ENCODE measurements at regions not wholly inside any gene's neighbourhood (a gene's known extent, or its start where the extent isn't known, plus 50 kb on each side); places are given as distances from the start of the nearest gene placed in this dataset.

DNA sequence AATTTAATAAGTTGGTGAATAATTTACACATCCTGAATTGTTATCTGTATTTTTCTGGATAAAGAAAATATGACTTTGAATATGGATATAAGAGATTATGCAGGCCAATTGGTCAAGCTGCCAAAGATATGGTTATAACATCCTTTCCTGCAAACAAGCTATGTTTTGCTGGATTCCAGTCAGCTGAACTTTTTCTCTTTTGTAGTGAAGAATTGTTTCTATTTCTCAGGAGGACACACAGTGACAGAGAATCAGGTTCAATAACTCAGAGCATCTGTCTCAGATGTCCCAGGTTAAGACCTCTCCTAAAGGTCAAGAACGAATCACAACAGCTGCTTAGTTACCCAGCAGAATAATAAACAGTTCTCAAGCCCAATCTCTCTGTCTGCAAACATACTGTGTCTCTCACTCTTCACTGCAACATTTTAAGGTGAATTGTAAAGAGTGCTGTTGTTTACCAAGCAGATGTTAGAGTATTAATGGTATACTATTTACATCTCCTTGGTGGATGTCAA lies 189.5 kb upstream of the ANKRD50 start:
- no peaks in the 10 kb centered on the region for H3K27me3 ChIP-seq (ENCODE audit: control insufficient read depth, insufficient read depth, low read length)
- H3K9ac ChIP-seq (ENCODE audit: low read length) = no peak overlapping the region
- no peak overlapping the region for H3K4me3 ChIP-seq (ENCODE audit: low read depth, low read length)
- H3K9me3 ChIP-seq (ENCODE audit: control insufficient read depth, insufficient read depth, low read depth, low read length) = no peaks in the 10 kb centered on the region
- H3K4me1 ChIP-seq (ENCODE audit: control insufficient read depth, insufficient read depth, low read length) = peaks cover 19% of the 10 kb centered on the region
- no peak overlapping the region for H3K27ac ChIP-seq (ENCODE audit: low read depth, low read length)
- H3K36me3 ChIP-seq (ENCODE audit: control insufficient read depth, insufficient read depth, low read length) = no peaks in the 10 kb centered on the region

DNA sequence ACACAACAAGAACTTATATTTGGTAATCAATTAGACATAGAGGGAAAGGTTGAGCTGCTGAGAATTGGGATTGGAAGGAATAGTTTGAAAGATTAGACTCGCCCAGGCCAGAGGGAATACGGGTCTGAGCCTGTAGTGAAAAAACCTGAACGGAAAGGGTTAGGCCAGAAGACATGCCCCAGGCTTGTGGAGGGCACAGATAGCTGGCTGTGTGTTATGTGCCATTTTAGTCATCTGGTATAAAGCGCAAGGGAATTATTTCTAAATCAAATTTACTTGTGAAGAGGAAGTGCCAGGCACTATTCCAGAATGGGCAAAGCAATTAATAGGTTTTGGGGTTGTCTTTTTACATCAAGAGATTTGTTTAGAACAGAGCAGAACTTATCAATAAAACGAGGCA lies 187.5 kb upstream of the ANKRD50 start:
- H3K36me3 ChIP-seq (ENCODE audit: control insufficient read depth, insufficient read depth, low read length) = no peaks in the 10 kb centered on the region
- H3K4me3 ChIP-seq (ENCODE audit: low read depth, low read length) = no peak overlapping the region
- H3K9me3 ChIP-seq (ENCODE audit: control insufficient read depth, insufficient read depth, low read depth, low read length) = no peaks in the 10 kb centered on the region
- no peak overlapping the region for H3K9ac ChIP-seq (ENCODE audit: low read length)
- H3K27ac ChIP-seq (ENCODE audit: low read depth, low read length) = no peak overlapping the region
- H3K27me3 ChIP-seq (ENCODE audit: control insufficient read depth, insufficient read depth, low read length) = no peaks in the 10 kb centered on the region
- H3K4me1 ChIP-seq (ENCODE audit: control insufficient read depth, insufficient read depth, low read length) = peaks cover 19% of the 10 kb centered on the region

DNA sequence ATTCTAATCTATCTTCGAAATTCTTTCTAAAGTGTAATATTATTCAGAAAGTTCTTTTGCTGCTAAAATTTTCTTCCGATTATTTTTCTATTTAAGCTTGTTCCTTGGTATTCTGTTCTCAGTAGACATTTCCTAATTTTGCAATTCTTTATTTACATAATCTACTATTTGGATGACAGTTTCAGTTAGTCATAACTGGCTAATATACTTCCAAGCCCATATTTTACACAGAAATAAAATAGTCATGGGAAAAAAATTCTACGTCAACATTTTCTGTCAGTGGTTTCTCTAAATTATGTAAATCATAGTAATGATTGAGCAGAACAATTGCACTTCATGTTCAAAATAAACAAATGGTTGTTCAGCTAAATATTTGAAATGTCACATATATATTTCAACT lies 178.0 kb upstream of the ANKRD50 start:
- Histone ChIP-seq H3K4me1 (ENCODE audit: control insufficient read depth, insufficient read depth, low read length) (no peaks in the 10 kb centered on the region), H3K27ac (ENCODE audit: low read depth, low read length) (no peak overlapping the region)

DNA sequence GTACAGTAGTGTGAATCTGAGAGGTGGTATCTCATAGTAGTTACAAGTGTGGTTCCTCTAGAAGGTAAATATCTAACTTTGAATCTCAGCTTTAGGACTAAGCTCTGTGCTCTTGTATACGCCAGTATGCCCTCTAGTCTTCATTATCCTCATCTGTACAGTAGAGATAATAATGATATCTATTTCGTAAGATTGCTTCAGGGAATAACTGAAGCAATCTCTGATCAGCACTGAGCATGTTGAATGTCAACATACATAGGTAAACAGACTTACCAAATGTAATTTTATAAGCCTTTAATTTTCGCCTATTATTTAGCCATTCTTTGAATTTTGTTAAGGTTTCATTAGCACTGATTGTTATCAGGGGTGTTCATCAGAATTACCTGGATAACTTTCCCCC lies 175.2 kb upstream of the ANKRD50 start:
- Histone ChIP-seq H3K9ac (ENCODE audit: low read length) (no peak overlapping the region), H3K27me3 (ENCODE audit: control insufficient read depth, insufficient read depth, low read length) (no peaks in the 10 kb centered on the region), H3K27ac (ENCODE audit: low read depth, low read length) (no peak overlapping the region), H3K9me3 (ENCODE audit: control insufficient read depth, insufficient read depth, low read depth, low read length) (no peaks in the 10 kb centered on the region), H3K36me3 (ENCODE audit: control insufficient read depth, insufficient read depth, low read length) (no peaks in the 10 kb centered on the region), H3K4me3 (ENCODE audit: low read depth, low read length) (no peak overlapping the region), H3K4me1 (ENCODE audit: control insufficient read depth, insufficient read depth, low read length) (peaks cover 11% of the 10 kb centered on the region; the same call in 1 of the 2 replicates)

More for the DNA sequence above, 178.0 kb upstream of the ANKRD50 start:
- H3K9me3 ChIP-seq (ENCODE audit: control insufficient read depth, insufficient read depth, low read depth, low read length) = no peaks in the 10 kb centered on the region
- H3K4me3 ChIP-seq (ENCODE audit: low read depth, low read length) = no peak overlapping the region
- no peaks in the 10 kb centered on the region for H3K27me3 ChIP-seq (ENCODE audit: control insufficient read depth, insufficient read depth, low read length)
- no peaks in the 10 kb centered on the region for H3K36me3 ChIP-seq (ENCODE audit: control insufficient read depth, insufficient read depth, low read length)
- no peak overlapping the region for H3K9ac ChIP-seq (ENCODE audit: low read length)

DNA sequence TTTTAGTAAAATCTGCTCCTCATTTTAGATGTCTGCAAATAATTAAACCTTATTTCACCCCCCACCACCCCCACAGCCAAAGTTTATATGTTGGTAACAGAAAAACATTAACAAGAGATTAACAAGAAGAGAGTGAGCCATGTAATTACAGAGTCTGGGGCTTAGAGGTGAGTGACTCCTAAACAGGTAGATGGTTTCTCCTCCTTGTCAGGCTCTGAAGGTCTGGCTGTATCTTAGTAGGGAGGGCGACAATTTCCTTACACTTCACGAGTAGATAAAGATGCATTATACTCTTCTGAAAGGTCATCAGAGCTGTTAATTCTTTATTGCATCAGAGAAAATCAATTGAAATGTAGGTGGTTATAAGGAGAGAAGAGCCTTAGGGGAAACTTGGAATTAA lies 171.8 kb upstream of the ANKRD50 start:
- Histone ChIP-seq H3K4me1 (ENCODE audit: control insufficient read depth, insufficient read depth, low read length) (peaks cover 11% of the 10 kb centered on the region; the same call in 1 of the 2 replicates), H3K4me3 (ENCODE audit: low read depth, low read length) (no peak overlapping the region), H3K36me3 (ENCODE audit: control insufficient read depth, insufficient read depth, low read length) (no peaks in the 10 kb centered on the region), H3K27me3 (ENCODE audit: control insufficient read depth, insufficient read depth, low read length) (no peaks in the 10 kb centered on the region), H3K9ac (ENCODE audit: low read length) (no peak overlapping the region), H3K9me3 (ENCODE audit: control insufficient read depth, insufficient read depth, low read depth, low read length) (no peaks in the 10 kb centered on the region), H3K27ac (ENCODE audit: low read depth, low read length) (no peak overlapping the region)

DNA sequence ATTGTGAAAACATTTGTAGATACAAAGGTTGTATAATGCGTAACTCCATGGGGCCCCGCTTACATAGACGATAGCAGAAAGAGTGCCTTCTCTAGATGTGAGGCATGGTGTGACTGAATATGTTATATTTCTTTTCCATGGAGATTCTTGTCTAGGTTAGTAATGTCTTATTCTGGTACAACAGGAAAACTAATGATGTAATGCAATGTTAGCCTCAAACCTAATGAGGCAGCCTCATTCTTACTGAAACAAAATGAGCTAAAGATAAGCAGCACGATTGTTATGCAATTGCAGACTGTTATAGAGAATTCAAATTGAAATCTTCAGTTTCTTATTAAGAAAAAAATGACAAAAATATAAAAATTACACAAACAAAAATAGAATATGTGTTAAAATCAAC lies 171.1 kb upstream of the ANKRD50 start:
- Histone ChIP-seq H3K27me3 (ENCODE audit: control insufficient read depth, insufficient read depth, low read length) (no peaks in the 10 kb centered on the region), H3K4me1 (ENCODE audit: control insufficient read depth, insufficient read depth, low read length) (peaks cover 11% of the 10 kb centered on the region; the same call in 1 of the 2 replicates), H3K27ac (ENCODE audit: low read depth, low read length) (no peak overlapping the region), H3K9ac (ENCODE audit: low read length) (no peak overlapping the region), H3K36me3 (ENCODE audit: control insufficient read depth, insufficient read depth, low read length) (no peaks in the 10 kb centered on the region), H3K9me3 (ENCODE audit: control insufficient read depth, insufficient read depth, low read depth, low read length) (no peaks in the 10 kb centered on the region), H3K4me3 (ENCODE audit: low read depth, low read length) (no peak overlapping the region)

DNA sequence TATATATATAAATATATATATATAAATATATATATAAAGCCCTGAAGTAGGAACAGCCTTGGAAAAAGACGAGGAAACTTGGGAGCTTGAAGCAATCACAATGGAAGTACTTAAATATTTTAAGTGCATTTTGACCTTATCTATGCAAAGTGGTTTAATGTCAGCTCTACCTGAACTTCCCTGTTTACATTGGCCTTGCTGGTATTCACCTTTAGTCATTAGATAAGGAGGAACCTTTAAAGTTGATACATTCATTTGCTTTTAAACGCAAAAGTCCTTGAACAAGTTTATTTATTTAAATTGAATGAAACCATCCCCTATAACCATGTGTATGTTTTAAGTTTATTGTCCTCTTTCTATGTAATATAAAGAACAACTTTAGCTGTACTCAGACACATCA lies 166.7 kb upstream of the ANKRD50 start:
- no peak overlapping the region for H3K4me3 ChIP-seq (ENCODE audit: low read depth, low read length)
- peaks cover 10% of the 10 kb centered on the region; the same call in 1 of the 2 replicates for H3K9me3 ChIP-seq (ENCODE audit: control insufficient read depth, insufficient read depth, low read depth, low read length)
- no peaks in the 10 kb centered on the region; the same call in 1 of the 2 replicates for H3K36me3 ChIP-seq (ENCODE audit: control insufficient read depth, insufficient read depth, low read length)
- no peaks in the 10 kb centered on the region for H3K27me3 ChIP-seq (ENCODE audit: control insufficient read depth, insufficient read depth, low read length)
- H3K4me1 ChIP-seq (ENCODE audit: control insufficient read depth, insufficient read depth, low read length) = peaks cover 20% of the 10 kb centered on the region
- H3K27ac ChIP-seq (ENCODE audit: low read depth, low read length) = no peak overlapping the region
- no peak overlapping the region for H3K9ac ChIP-seq (ENCODE audit: low read length)

DNA sequence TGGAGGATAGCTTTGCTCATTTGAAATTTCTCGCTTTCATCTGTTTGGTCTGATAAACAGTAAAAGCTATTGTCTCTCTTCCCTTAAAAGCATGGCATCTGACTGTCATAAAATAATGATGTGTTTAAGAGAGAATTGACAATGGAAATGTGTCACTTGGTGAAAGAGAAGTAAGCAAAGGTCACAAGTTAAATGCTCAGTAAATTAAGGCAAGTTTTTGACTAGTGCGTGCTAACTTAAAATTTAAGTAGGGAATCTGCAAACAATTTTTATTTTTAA lies 161.6 kb upstream of the ANKRD50 start:
- Histone ChIP-seq H3K9me3 (ENCODE audit: control insufficient read depth, insufficient read depth, low read depth, low read length) (peaks cover 10% of the 10 kb centered on the region; the same call in 1 of the 2 replicates), H3K27ac (ENCODE audit: low read depth, low read length) (peak overlapping the region; percentile 75; the same call in 1 of the 2 replicates), H3K4me3 (ENCODE audit: low read depth, low read length) (peak overlapping the region; percentile 19; the same call in 1 of the 2 replicates), H3K36me3 (ENCODE audit: control insufficient read depth, insufficient read depth, low read length) (no peaks in the 10 kb centered on the region; the same call in 1 of the 2 replicates), H3K27me3 (ENCODE audit: control insufficient read depth, insufficient read depth, low read length) (no peaks in the 10 kb centered on the region), H3K9ac (ENCODE audit: low read length) (no peak overlapping the region), H3K4me1 (ENCODE audit: control insufficient read depth, insufficient read depth, low read length) (peaks cover 27% of the 10 kb centered on the region)

DNA sequence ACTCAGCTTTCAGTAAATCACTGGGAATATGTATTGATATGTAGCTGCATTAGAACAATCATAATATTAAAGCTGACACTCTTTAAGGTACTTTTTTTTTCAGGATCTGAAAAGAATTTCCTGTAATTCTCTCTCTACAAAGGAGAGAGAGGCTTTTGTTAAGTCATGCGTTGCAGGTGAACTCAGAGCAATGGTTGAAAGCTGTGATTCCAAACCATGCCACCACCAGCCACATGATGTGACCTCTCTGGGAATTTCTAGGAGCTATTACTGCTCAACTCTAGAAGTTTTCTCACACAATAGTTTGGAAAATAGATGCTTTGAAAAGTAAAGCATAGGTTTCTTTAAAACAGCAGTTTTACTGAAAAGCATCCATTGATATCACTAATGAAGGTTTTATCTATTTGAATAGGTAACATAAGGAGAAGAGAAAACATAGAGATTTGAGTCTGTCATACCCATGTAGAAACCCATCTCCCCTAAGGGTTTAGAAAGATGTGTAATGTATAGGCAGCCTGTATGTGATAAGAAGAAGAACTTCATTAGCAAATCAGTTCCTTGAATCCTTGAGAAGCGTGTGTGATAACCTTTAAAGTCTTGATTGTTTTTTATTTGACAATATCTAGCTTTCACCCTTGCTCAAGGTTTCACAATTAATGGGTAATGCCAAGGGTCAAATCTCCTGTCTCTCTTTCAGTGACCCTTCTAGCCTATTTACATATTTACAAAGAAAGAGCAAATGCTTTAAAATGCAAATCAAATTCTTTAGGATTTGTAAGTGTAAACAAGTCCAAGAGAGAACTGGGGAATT lies 161.0 kb upstream of the ANKRD50 start:
- Histone ChIP-seq H3K9me3 (ENCODE audit: control insufficient read depth, insufficient read depth, low read depth, low read length) (peaks cover 10% of the 10 kb centered on the region; the same call in 1 of the 2 replicates), H3K27ac (ENCODE audit: low read depth, low read length) (peak overlapping the region; percentile 75), H3K4me3 (ENCODE audit: low read depth, low read length) (0 out of 2 replicates have a peak overlapping the region, but pooled peaks have one; percentile 19), H3K4me1 (ENCODE audit: control insufficient read depth, insufficient read depth, low read length) (peaks cover 27% of the 10 kb centered on the region), H3K27me3 (ENCODE audit: control insufficient read depth, insufficient read depth, low read length) (no peaks in the 10 kb centered on the region), H3K36me3 (ENCODE audit: control insufficient read depth, insufficient read depth, low read length) (no peaks in the 10 kb centered on the region; the same call in 1 of the 2 replicates), H3K9ac (ENCODE audit: low read length) (no peak overlapping the region)

DNA sequence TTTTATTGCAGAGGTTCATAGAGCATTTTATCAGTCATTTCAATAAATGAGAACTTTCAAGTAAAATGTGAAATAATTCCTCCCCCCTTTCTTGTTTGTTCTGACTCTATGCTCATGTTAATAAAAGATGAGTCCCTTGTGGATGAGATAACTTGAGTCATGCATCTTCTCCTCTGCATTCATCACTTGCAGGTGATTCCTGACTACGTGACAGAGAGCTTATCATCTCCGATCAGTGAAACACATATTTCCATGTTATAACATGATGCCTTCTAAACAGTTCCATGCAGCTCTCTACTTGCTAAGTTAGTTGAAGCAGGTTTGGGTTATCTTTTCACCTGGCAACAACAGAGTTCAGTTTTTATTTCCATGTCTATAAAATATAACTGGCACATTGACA lies 160.1 kb upstream of the ANKRD50 start:
- Histone ChIP-seq H3K27ac (ENCODE audit: low read depth, low read length) (no peak overlapping the region), H3K4me1 (ENCODE audit: control insufficient read depth, insufficient read depth, low read length) (peaks cover 27% of the 10 kb centered on the region), H3K4me3 (ENCODE audit: low read depth, low read length) (no peak overlapping the region), H3K27me3 (ENCODE audit: control insufficient read depth, insufficient read depth, low read length) (no peaks in the 10 kb centered on the region), H3K9me3 (ENCODE audit: control insufficient read depth, insufficient read depth, low read depth, low read length) (peaks cover 10% of the 10 kb centered on the region; the same call in 1 of the 2 replicates), H3K9ac (ENCODE audit: low read length) (no peak overlapping the region), H3K36me3 (ENCODE audit: control insufficient read depth, insufficient read depth, low read length) (no peaks in the 10 kb centered on the region; the same call in 1 of the 2 replicates)

DNA sequence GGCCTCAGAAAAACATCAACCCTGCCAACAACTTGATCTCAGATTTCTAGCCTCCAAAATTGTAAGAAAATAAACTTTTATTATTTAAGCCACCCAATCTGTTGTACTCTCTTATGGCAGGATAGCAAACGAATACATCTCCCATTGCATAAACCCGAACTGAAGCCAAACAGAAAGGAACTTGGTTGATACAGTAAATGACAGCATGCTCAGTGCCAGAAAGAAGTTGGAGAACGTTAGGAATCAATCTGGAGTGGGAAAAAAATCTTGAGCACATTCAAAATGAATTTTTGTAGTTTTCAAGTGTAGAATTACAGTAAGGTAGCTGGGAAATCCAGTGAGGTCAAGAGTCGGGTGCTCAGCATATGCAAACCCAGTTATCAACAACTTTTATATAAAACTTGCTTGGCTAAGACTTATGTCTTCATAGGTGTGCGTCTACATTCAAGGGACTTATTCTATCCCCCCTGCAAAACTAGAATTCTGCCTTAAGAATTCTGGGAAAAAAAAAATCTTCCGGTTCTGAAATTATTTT lies 157.5 kb upstream of the ANKRD50 start:
- no peak overlapping the region for H3K4me3 ChIP-seq (ENCODE audit: low read depth, low read length)
- H3K9me3 ChIP-seq (ENCODE audit: control insufficient read depth, insufficient read depth, low read depth, low read length) = no peaks in the 10 kb centered on the region
- no peak overlapping the region for H3K9ac ChIP-seq (ENCODE audit: low read length)
- H3K4me1 ChIP-seq (ENCODE audit: control insufficient read depth, insufficient read depth, low read length) = peaks cover 23% of the 10 kb centered on the region
- no peaks in the 10 kb centered on the region for H3K36me3 ChIP-seq (ENCODE audit: control insufficient read depth, insufficient read depth, low read length)
- no peaks in the 10 kb centered on the region for H3K27me3 ChIP-seq (ENCODE audit: control insufficient read depth, insufficient read depth, low read length)
- no peak overlapping the region for H3K27ac ChIP-seq (ENCODE audit: low read depth, low read length)
